ENCODE measurements at regions not wholly inside any gene's neighbourhood (a gene's known extent, or its start where the extent isn't known, plus 50 kb on each side); places are given as distances from the start of the nearest gene placed in this dataset.
"Not testable (repeated sequence)": the region's sequence is repeated elsewhere in the genome, so short reads cannot be mapped to it uniquely, and the experiment has no call there.

DNA sequence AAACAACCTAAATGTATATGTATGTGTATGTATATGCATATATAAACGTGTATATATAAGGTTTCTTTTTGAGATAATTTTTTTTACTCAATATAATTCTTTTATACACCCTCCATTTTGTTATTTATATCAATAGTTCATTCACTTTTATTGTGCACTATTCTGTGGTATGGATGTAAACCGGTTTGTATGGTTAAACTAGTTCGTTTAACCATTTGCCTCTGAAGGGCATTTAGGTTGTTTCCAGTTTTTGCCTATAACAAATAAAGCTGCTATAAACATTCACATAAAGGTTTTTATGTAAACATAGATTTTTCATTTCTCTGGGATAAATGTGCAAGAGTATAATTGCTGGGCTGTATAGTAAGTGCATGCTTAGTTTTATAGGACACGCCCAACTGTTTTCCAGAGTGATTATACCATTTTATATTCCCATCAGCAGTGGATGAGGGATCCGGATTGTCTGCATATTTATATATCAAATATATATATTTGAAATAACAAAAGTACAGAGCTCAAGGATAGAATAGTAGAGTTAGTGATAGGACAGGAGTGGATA is 380.3 kb downstream of the TSHZ3 start:
- H3K27ac ChIP-seq (ENCODE audit: insufficient read depth, low read depth, low read length, poor library complexity, severe bottlenecking): no peak overlapping the region
- no peak overlapping the region for H3K4me3 ChIP-seq (ENCODE audit: insufficient read depth, low read depth, low read length)
- WGBS, 2 experiments: 100% methylated on average over 1 to 3 of the region's 5 CpGs
- H3K4me1 ChIP-seq (ENCODE audit: control insufficient read depth, insufficient read depth, low read length): no peaks in the 10 kb centered on the region
- no peaks in the 10 kb centered on the region for H3K27me3 ChIP-seq (ENCODE audit: control insufficient read depth, insufficient read depth, low read length, poor library complexity, severe bottlenecking)
- no peaks in the 10 kb centered on the region for H3K9me3 ChIP-seq (ENCODE audit: control insufficient read depth, low read length)
- no peaks in the 10 kb centered on the region for H3K36me3 ChIP-seq (ENCODE audit: control insufficient read depth, insufficient read depth, low read length)

DNA sequence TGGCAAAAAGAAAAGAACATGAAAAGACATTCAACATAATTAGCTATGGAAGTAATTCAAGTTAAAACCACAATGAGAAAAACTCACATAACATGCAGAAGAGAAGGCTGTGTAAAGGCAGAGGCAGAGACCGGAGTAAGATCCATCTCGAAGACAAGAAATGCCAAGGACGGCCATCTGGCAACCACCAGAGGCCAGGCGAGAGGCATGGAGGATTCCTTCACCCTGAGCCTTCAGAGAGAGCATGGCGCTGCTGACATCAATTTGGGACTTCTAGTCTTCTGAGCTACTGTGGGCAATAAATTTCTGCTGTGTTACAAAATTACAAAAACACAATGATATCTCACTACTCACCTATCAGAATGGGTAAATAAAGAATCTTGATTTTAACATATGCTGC is 381.0 kb downstream of the TSHZ3 start:
- Histone ChIP-seq H3K27ac (ENCODE audit: insufficient read depth, low read depth, low read length, poor library complexity, severe bottlenecking) (no peak overlapping the region), H3K9me3 (ENCODE audit: control insufficient read depth, low read length) (no peaks in the 10 kb centered on the region), H3K36me3 (ENCODE audit: control insufficient read depth, insufficient read depth, low read length) (no peaks in the 10 kb centered on the region), H3K4me3 (ENCODE audit: insufficient read depth, low read depth, low read length) (no peak overlapping the region), H3K4me1 (ENCODE audit: control insufficient read depth, insufficient read depth, low read length) (no peaks in the 10 kb centered on the region), H3K27me3 (ENCODE audit: control insufficient read depth, insufficient read depth, low read length, poor library complexity, severe bottlenecking) (no peaks in the 10 kb centered on the region)
- 89 to 92% methylated on average over 5 of the region's 5 CpGs for WGBS, 2 experiments

DNA sequence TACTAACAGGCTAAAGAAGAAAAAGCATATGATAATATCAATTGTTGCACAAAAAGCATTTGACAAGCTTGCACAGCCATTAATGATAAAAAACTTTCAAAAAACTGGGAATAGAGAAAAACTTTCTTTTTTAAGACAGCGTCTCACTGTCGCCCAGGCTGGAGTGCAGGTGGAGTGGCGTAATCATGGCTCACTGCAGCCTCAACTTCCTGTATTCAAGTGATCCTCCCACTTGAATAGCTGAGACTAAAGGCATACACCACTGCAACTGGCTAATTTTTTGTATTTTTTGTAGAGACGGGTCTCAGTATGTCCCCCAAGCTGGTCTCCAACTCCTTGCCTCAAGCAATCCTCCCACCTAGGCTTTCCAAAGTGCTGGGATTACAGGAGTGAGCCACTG is 382.8 kb downstream of the TSHZ3 start:
- Histone ChIP-seq H3K36me3 (ENCODE audit: control insufficient read depth, insufficient read depth, low read length) (no peaks in the 10 kb centered on the region), H3K27ac (ENCODE audit: insufficient read depth, low read depth, low read length, poor library complexity, severe bottlenecking) (no peak overlapping the region), H3K4me3 (ENCODE audit: insufficient read depth, low read depth, low read length) (no peak overlapping the region), H3K4me1 (ENCODE audit: control insufficient read depth, insufficient read depth, low read length) (no peaks in the 10 kb centered on the region), H3K27me3 (ENCODE audit: control insufficient read depth, insufficient read depth, low read length, poor library complexity, severe bottlenecking) (no peaks in the 10 kb centered on the region), H3K9me3 (ENCODE audit: control insufficient read depth, low read length) (no peaks in the 10 kb centered on the region)
- 94 to 96% methylated on average over 4 of the region's 4 CpGs for whole genome bisulfite sequencing, 2 experiments

- Histone ChIP-seq H3K27me3 (ENCODE audit: control insufficient read depth, insufficient read depth, low read length, poor library complexity, severe bottlenecking) (no peaks in the 10 kb centered on the region), H3K27ac (ENCODE audit: insufficient read depth, low read depth, low read length, poor library complexity, severe bottlenecking) (no peak overlapping the region), H3K4me1 (ENCODE audit: control insufficient read depth, insufficient read depth, low read length) (no peaks in the 10 kb centered on the region), H3K4me3 (ENCODE audit: insufficient read depth, low read depth, low read length) (no peak overlapping the region), H3K36me3 (ENCODE audit: control insufficient read depth, insufficient read depth, low read length) (no peaks in the 10 kb centered on the region), H3K9me3 (ENCODE audit: control insufficient read depth, low read length) (no peaks in the 10 kb centered on the region)
- WGBS, 2 experiments: 93 to 97% methylated on average over 3 of the region's 3 CpGs
These were observed 390.2 kb downstream of the TSHZ3 start for GRCh38 chr19:30959011-30959410.

- H3K27me3 ChIP-seq (ENCODE audit: control insufficient read depth, insufficient read depth, low read length, poor library complexity, severe bottlenecking): no peaks in the 10 kb centered on the region
- no peak overlapping the region for H3K27ac ChIP-seq (ENCODE audit: insufficient read depth, low read depth, low read length, poor library complexity, severe bottlenecking)
- H3K4me3 ChIP-seq (ENCODE audit: insufficient read depth, low read depth, low read length): no peak overlapping the region
- WGBS, 2 experiments: 92 to 93% methylated on average over 10 to 11 of the region's 12 CpGs
- H3K36me3 ChIP-seq (ENCODE audit: control insufficient read depth, insufficient read depth, low read length): no peaks in the 10 kb centered on the region
- no peaks in the 10 kb centered on the region for H3K4me1 ChIP-seq (ENCODE audit: control insufficient read depth, insufficient read depth, low read length)
- H3K9me3 ChIP-seq (ENCODE audit: control insufficient read depth, low read length): no peaks in the 10 kb centered on the region
These were observed 393.8 kb downstream of the TSHZ3 start for GRCh38 chr19:30955112-30956104.

DNA sequence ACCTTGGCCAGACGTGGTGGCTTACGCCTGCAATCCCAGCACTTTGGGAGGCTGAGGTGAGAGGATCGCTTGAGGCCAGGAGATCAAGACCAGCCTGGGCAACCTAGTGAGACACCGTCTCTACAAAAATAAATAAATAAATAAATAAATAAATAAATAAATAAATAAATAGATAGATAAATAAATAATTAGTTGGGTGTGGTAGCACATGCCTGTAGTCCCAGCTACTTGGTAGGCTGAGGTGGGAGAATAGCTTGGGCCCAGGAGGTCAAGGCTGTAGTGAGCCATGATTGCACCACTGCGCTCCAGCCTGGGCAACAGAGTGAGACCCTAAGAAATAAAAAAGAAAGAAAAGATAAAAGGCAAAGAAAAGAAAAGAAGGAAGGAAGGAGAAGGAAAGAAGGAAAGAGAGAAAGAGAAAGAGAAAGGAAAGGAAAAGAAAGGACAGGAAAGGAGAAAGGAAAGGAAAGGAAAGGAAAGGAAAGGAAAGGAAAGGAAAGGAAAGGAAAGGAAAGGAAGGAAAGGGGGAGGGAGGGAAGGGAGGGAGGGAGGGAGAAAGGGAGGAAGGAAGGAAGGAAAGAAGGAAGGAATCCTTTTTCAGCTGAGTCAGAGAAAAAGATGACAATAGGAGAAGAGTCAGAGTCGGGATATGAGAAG is 404.8 kb downstream of the TSHZ3 start:
- 92 to 93% methylated on average over 5 of the region's 6 CpGs for WGBS, 2 experiments
- H3K27me3 ChIP-seq (ENCODE audit: control insufficient read depth, insufficient read depth, low read length, poor library complexity, severe bottlenecking); H3K36me3 ChIP-seq (ENCODE audit: control insufficient read depth, insufficient read depth, low read length); H3K9me3 ChIP-seq (ENCODE audit: control insufficient read depth, low read length); H3K4me1 ChIP-seq (ENCODE audit: control insufficient read depth, insufficient read depth, low read length); H3K27ac ChIP-seq (ENCODE audit: insufficient read depth, low read depth, low read length, poor library complexity, severe bottlenecking); H3K4me3 ChIP-seq (ENCODE audit: insufficient read depth, low read depth, low read length): not testable (repeated sequence)

DNA sequence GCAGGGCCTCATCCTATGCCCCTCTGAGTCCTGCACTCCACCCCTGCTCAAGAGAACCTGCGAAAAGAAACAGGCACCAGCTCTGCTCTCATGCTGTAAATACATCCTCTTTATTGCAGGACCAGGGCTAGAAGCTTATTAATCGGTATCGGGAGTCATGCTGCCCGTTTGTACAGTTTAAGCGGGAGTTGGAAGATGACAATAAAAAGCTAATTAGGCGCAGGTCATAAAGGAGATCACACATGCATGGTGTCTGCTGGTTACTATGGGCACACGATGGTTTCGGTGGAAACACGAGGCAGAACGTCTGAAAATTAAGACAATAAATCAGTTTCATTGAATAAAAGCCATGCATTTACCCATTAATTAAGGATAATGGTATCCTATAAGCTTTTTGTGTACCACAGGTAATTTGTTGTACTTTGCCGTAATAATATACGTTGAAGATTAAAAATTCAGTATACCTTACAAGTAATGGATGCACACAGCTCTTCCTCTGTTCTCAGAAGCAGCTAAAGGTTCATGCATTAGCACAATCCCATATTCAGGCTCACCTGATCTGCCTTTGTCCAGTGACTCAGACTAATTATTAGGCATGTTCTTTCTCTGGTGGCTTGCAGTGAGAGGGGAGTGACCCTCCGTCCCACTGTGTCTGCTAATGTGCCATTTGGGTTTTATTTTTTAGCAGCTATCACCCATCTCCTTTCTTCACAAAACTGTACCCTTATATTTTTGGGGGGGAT is 406.0 kb downstream of the TSHZ3 start:
- no peaks in the 10 kb centered on the region for H3K4me1 ChIP-seq (ENCODE audit: control insufficient read depth, insufficient read depth, low read length)
- 95 to 98% methylated on average over 12 to 13 of the region's 13 CpGs for WGBS, 2 experiments
- no peaks in the 10 kb centered on the region for H3K27me3 ChIP-seq (ENCODE audit: control insufficient read depth, insufficient read depth, low read length, poor library complexity, severe bottlenecking)

GRCh38 chr19:30942636-30943035 is 406.6 kb downstream of the TSHZ3 start:
- Histone ChIP-seq H3K4me3 (ENCODE audit: insufficient read depth, low read depth, low read length) (no peak overlapping the region), H3K4me1 (ENCODE audit: control insufficient read depth, insufficient read depth, low read length) (no peaks in the 10 kb centered on the region), H3K27ac (ENCODE audit: insufficient read depth, low read depth, low read length, poor library complexity, severe bottlenecking) (no peak overlapping the region), H3K27me3 (ENCODE audit: control insufficient read depth, insufficient read depth, low read length, poor library complexity, severe bottlenecking) (no peaks in the 10 kb centered on the region), H3K36me3 (ENCODE audit: control insufficient read depth, insufficient read depth, low read length) (no peaks in the 10 kb centered on the region), H3K9me3 (ENCODE audit: control insufficient read depth, low read length) (no peaks in the 10 kb centered on the region)
- WGBS, 2 experiments: 76% methylated on average over 3 of the region's 3 CpGs

More for the DNA sequence above, 406.0 kb downstream of the TSHZ3 start:
- H3K4me3 ChIP-seq (ENCODE audit: insufficient read depth, low read depth, low read length): no peak overlapping the region
- H3K9me3 ChIP-seq (ENCODE audit: control insufficient read depth, low read length): no peaks in the 10 kb centered on the region
- H3K36me3 ChIP-seq (ENCODE audit: control insufficient read depth, insufficient read depth, low read length): no peaks in the 10 kb centered on the region
- H3K27ac ChIP-seq (ENCODE audit: insufficient read depth, low read depth, low read length, poor library complexity, severe bottlenecking): no peak overlapping the region

GRCh38 chr19:30941591-30941990 is 407.6 kb downstream of the TSHZ3 start:
- Histone ChIP-seq H3K4me1 (ENCODE audit: control insufficient read depth, insufficient read depth, low read length) (no peaks in the 10 kb centered on the region), H3K27ac (ENCODE audit: insufficient read depth, low read depth, low read length, poor library complexity, severe bottlenecking) (no peak overlapping the region), H3K27me3 (ENCODE audit: control insufficient read depth, insufficient read depth, low read length, poor library complexity, severe bottlenecking) (no peaks in the 10 kb centered on the region), H3K9me3 (ENCODE audit: control insufficient read depth, low read length) (no peaks in the 10 kb centered on the region), H3K4me3 (ENCODE audit: insufficient read depth, low read depth, low read length) (no peak overlapping the region), H3K36me3 (ENCODE audit: control insufficient read depth, insufficient read depth, low read length) (no peaks in the 10 kb centered on the region)
- 83 to 87% methylated on average over 3 of the region's 3 CpGs for WGBS, 2 experiments
